HepG2 (cell line): ENCODE measurements at regions not wholly inside any gene's neighbourhood (a gene's known extent, or its start where the extent isn't known, plus 50 kb on each side); places are given as distances from the start of the nearest gene placed in this dataset.

Experiments
- ATAC-seq: fragments of 200-7000 bp; cut with Tn5 transposase; 3 replicates; pipeline ENCODE4 v1.9.1; 2020; ENCODE audit warnings: mild to moderate bottlenecking, moderate library complexity
- BruUV-seq: library from RNA; stranded (reverse); fragments of 400-500 nt; replicated peaks from 2 replicates; lab custom pipeline; 2021; lab: Mats Ljungman, UMichigan
- CTCF ChIA-PET: fragments of 300-600 bp; formaldehyde crosslinking; extraction: SDS; loops from one replicate; lab custom pipeline; 2021; ENCODE audit warnings: low total read pairs, inconsistent platforms, low intra/inter-chr PET ratio; lab: Yijun Ruan, JAX
- POLR2A ChIA-PET: fragments of 350-600 bp; sonication (Branson Sonifier 250); formaldehyde crosslinking; loops from one replicate; lab custom pipeline; 2020; ENCODE audit warnings: antibody characterized with exemption, inconsistent platforms; lab: Yijun Ruan, JAX
- DNase-seq: peaks from one replicate; pipeline ENCODE4 v3.0.0-alpha.2; 2015; ENCODE audit warnings: low spot score
- FAIRE-seq: peaks from 3 replicates; lab custom pipeline; 2011; peaks lifted over from hg19 to GRCh38; lab: Jason Lieb, UNC
- H2AFZ ChIP-seq: one replicate; pipeline ENCODE4 v1.6.1; 2011; ENCODE audit warnings: low read length, inconsistent platforms
- H3K27ac ChIP-seq: fragments of 300-600 bp; 3 replicates; pipeline ENCODE4 v1.8.0; 2011; ENCODE audit warnings: mixed run types, mild to moderate bottlenecking, mixed read lengths, low read length, inconsistent platforms; ENCODE audit not compliant: insufficient read depth; ENCODE audit errors: extremely low read length
- H3K27me3 ChIP-seq, 2 experiments: fragments of 200-600 bp in 1 of 2; 2 replicates in 1 of 2; 3 replicates in 1 of 2; pipeline versions ENCODE4 v1.6.0 to v1.8.0; 2011; ENCODE audit warnings: low read length in 2 of 2, mild to moderate bottlenecking in 2 of 2, moderate library complexity in 2 of 2, inconsistent platforms in 1 of 2; ENCODE audit not compliant: insufficient read depth in 2 of 2, control insufficient read depth in 1 of 2
- H3K36me3 ChIP-seq, 2 experiments: fragments of 200-600 bp in 1 of 2; replicated peaks in 1 of 2; 2 replicates in 1 of 2; 3 replicates in 1 of 2; pipeline versions ENCODE4 v1.5.1 to v1.8.0; 2011; ENCODE audit warnings: low read length in 2 of 2, inconsistent platforms in 1 of 2; ENCODE audit not compliant: insufficient read depth in 2 of 2, control insufficient read depth in 1 of 2
- H3K4me1 ChIP-seq: 2 replicates; pipeline ENCODE4 v1.5.1; 2012; ENCODE audit warnings: low read length, inconsistent platforms; ENCODE audit not compliant: insufficient read depth
- H3K4me2 ChIP-seq: 2 replicates; pipeline ENCODE4 v1.6.0; 2011; ENCODE audit warnings: low read depth, low read length, inconsistent platforms
- H3K4me3 ChIP-seq, 3 experiments: fragments of 200-600 bp in 1 of 3; sonication (generic), shearing (Covaris generic) in 1 of 3; replicated peaks in 1 of 3; 2 replicates each; pipeline ENCODE4 v1.5.1; 2011 to 2016; ENCODE audit warnings: low read length in 3 of 3, inconsistent platforms in 2 of 3, low read depth in 2 of 3, mild to moderate bottlenecking in 2 of 3, control low read depth in 1 of 3, mixed read lengths in 1 of 3; ENCODE audit not compliant: insufficient read depth in 1 of 3
- H3K79me2 ChIP-seq: one replicate; pipeline ENCODE4 v1.6.1; 2011; ENCODE audit warnings: low read length, inconsistent platforms; ENCODE audit not compliant: insufficient read depth
- H3K9ac ChIP-seq: 2 replicates; pipeline ENCODE4 v1.6.0; 2011; ENCODE audit warnings: mild to moderate bottlenecking, low read depth, low read length, inconsistent platforms; ENCODE audit not compliant: insufficient read depth
- H3K9me3 ChIP-seq: 2 replicates; pipeline ENCODE4 v1.5.1; 2012; ENCODE audit warnings: mild to moderate bottlenecking, low read length
- H4K20me1 ChIP-seq: 2 replicates; pipeline ENCODE4 v1.6.0; 2011; ENCODE audit warnings: inconsistent platforms, mild to moderate bottlenecking, low read length, moderate library complexity; ENCODE audit not compliant: insufficient read depth
- KLF9 ChIP-seq: IDR thresholded peaks from 2 replicates; pipeline ENCODE4 v1.6.1; 2016; ENCODE audit warnings: low read depth
- MAFF ChIP-seq: IDR thresholded peaks from 2 replicates; pipeline ENCODE4 v1.6.1; 2011; ENCODE audit warnings: low read depth, low read length, improper control_type of control experiment
- REXO4 ChIP-seq: sonication (generic); formaldehyde crosslinking; IDR thresholded peaks from 2 replicates; pipeline ENCODE4 v1.8.0; 2022; ENCODE audit warnings: missing genetic modification reagents, mild to moderate bottlenecking, borderline replicate concordance
- ZC3H4 ChIP-seq: sonication (generic); formaldehyde crosslinking; IDR thresholded peaks from 2 replicates; pipeline ENCODE4 v1.4.0; 2020; ENCODE audit warnings: missing genetic modification reagents, borderline replicate concordance
- ZNF605 ChIP-seq: sonication (generic); formaldehyde crosslinking; IDR thresholded peaks from 2 replicates; pipeline ENCODE4 v1.8.0; 2022; ENCODE audit warnings: mild to moderate bottlenecking, missing genetic modification reagents
- ZNF788 ChIP-seq: sonication (generic); formaldehyde crosslinking; IDR thresholded peaks from 2 replicates; pipeline ENCODE4 v1.5.0; 2020; ENCODE audit warnings: mild to moderate bottlenecking, missing genetic modification reagents, borderline replicate concordance
- WGBS: methylation state at CpG from one replicate; pipeline ENCODE4 v1.1.6; 2017; ENCODE audit warnings: low lambda C conversion rate; 5-methylcytosine and 5-hydroxymethylcytosine counted together
- in situ Hi-C: cut with HindIII; loops from 2 replicates; pipeline ENCODE4 v1.10.0; 2017; ENCODE audit warnings: low pct_unique_long_range_greater_than_20kb; ENCODE audit not compliant: extremely low pct_ligation_motif_present
- intact Hi-C: fragments of 100-400 bp; cut with micrococcal nuclease; formaldehyde crosslinking; loops from one replicate; pipeline ENCODE4 v1.10.0; 2022; ENCODE audit not compliant: unreplicated experiment
- TF ChIP-seq, protein P1 (sequence below): sonication (generic); formaldehyde crosslinking; IDR thresholded peaks from 2 replicates; pipeline ENCODE4 v1.8.0; 2022; ENCODE audit warnings: missing genetic modification reagents, mild to moderate bottlenecking, borderline replicate concordance
- TF ChIP-seq, protein P2 (sequence below): sonication (generic); formaldehyde crosslinking; IDR thresholded peaks from 2 replicates; pipeline ENCODE4 v1.8.0; 2022; ENCODE audit warnings: mild to moderate bottlenecking, missing genetic modification reagents, moderate library complexity

DNA sequence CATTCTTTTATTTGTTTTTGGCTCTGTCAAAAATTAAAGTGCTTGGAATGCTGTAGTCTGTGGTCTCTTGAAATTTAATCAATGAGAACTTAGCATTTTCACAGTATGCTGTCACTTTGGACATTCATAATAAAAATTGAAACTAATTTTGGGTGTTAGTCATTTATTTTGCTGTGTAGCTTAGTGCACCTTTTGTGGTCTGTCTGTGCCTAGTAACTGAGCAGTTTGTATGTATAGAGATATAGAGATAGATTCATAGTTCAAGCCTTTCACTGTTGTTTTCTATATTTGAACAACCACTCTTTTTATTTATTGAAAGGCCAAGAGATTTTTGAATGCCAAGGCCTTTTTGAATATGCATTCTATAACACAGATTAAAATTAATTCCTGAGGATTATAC, 86.4 kb upstream of the TIAM2 start (continued):
- no peak for TF ChIP-seq REXO4
- TF ChIP-seq KLF9 (CRISPR knock-in tag): no peak
- no peak for TF ChIP-seq MAFF
- TF ChIP-seq ZNF605: no peak

DNA sequence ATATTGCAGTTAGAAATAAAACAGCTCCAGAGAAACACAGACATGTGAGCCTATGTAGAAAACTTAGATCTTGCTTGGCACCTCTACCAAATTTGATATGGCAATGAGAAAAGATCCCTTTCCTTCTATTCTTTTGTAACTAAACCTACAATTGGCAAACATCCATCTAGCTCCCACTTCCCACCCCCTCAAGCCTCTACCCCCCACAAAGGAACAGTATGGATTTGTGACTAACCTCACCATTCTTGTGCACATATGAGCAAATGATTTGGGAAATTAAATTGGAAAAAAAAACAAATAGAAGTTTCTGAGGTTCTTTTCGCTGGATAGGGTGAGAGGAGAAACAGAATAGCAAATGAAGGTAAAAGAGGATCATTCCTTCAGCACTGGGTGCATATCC, 85.8 kb upstream of the TIAM2 start:
- no peak overlapping the region for H3K4me2 ChIP-seq
- H3K9ac ChIP-seq: no peak overlapping the region
- ATAC-seq (no peak), FAIRE-seq (no peak)
- no TSS peak for BruUV-seq
- no peak overlapping the region for H3K27ac ChIP-seq
- no peaks in the 10 kb centered on the region for H3K79me2 ChIP-seq
- H3K36me3 ChIP-seq: peaks cover 2 to 12% of the 10 kb centered on the region in 2 experiments; a peak in 2 of 5 replicates
- TF ChIP-seq, protein P1, sequence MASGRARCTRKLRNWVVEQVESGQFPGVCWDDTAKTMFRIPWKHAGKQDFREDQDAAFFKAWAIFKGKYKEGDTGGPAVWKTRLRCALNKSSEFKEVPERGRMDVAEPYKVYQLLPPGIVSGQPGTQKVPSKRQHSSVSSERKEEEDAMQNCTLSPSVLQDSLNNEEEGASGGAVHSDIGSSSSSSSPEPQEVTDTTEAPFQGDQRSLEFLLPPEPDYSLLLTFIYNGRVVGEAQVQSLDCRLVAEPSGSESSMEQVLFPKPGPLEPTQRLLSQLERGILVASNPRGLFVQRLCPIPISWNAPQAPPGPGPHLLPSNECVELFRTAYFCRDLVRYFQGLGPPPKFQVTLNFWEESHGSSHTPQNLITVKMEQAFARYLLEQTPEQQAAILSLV (CRISPR knock-in tag): no peak
- TF ChIP-seq ZNF788 (no peak), ZC3H4 (CRISPR knock-in tag) (no peak)
- TF ChIP-seq, protein P2, sequence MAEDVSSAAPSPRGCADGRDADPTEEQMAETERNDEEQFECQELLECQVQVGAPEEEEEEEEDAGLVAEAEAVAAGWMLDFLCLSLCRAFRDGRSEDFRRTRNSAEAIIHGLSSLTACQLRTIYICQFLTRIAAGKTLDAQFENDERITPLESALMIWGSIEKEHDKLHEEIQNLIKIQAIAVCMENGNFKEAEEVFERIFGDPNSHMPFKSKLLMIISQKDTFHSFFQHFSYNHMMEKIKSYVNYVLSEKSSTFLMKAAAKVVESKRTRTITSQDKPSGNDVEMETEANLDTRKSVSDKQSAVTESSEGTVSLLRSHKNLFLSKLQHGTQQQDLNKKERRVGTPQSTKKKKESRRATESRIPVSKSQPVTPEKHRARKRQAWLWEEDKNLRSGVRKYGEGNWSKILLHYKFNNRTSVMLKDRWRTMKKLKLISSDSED (CRISPR knock-in tag): no peak
- TF ChIP-seq, all 625 proteins: peak for 0
- no peak overlapping the region for H2AFZ ChIP-seq
- no peak overlapping the region for H3K4me3 ChIP-seq
- DNase-seq: no peak
- in situ Hi-C loops: loop anchor here (25.0 kb wide), 1 partner anchor 628 kb away; no protein-coding TSS in a partner anchor
- intact Hi-C loops: no loop called here
- WGBS: 98% methylated on average over 1 of the region's 1 CpG
- H3K27me3 ChIP-seq: no peaks in the 10 kb centered on the region
- no peaks in the 10 kb centered on the region for H4K20me1 ChIP-seq
- ChIA-PET POLR2A (no interaction called here), CTCF (no interaction called here)
- no peaks in the 10 kb centered on the region for H3K9me3 ChIP-seq
- no peaks in the 10 kb centered on the region for H3K4me1 ChIP-seq
